ENCODE measurements at regions not wholly inside any gene's neighbourhood (a gene's known extent, or its start where the extent isn't known, plus 50 kb on each side); places are given as distances from the start of the nearest gene placed in this dataset.

- intact Hi-C loops (cut with DNase I): no loop called here
- DNase-seq (ENCODE audit: low spot score) (no peak), ATAC-seq (no peak)
Measured at GRCh38 chr5:31137676-31138075, 55.8 kb upstream of the CDH6 start.

- ATAC-seq (no peak), DNase-seq (ENCODE audit: low spot score) (no peak)
- intact Hi-C loops (cut with DNase I): no loop called here
Measured at GRCh38 chr5:31135542-31135941, 57.9 kb upstream of the CDH6 start.

GRCh38 chr5:31133488-31133887 is 60.0 kb upstream of the CDH6 start:
- DNase-seq (ENCODE audit: low spot score) (no peak), ATAC-seq (no peak)
- intact Hi-C loops (cut with DNase I): no loop called here

GRCh38 chr5:31131381-31131891 is 62.0 kb upstream of the CDH6 start:
- no peak for ATAC-seq
- DNase-seq (ENCODE audit: low spot score): no peak

GRCh38 chr5:31130676-31131075 is 62.8 kb upstream of the CDH6 start:
- intact Hi-C loops (cut with DNase I): no loop called here
- ATAC-seq: no peak

More at GRCh38 chr5:31131381-31131891, 62.0 kb upstream of the CDH6 start:
- intact Hi-C loops (cut with DNase I): no loop called here

GRCh38 chr5:31124651-31125305 is 68.7 kb upstream of the CDH6 start:
- intact Hi-C loops (cut with DNase I): no loop called here
- DNase-seq (ENCODE audit: low spot score) (no peak), ATAC-seq (no peak)

More at GRCh38 chr5:31130676-31131075, 62.8 kb upstream of the CDH6 start:
- DNase-seq (ENCODE audit: low spot score): no peak

- ATAC-seq: no peak
- no peak for DNase-seq (ENCODE audit: low spot score)
- intact Hi-C loops (cut with DNase I): no loop called here
Measured at GRCh38 chr5:31124026-31124425, 69.5 kb upstream of the CDH6 start.

- intact Hi-C loops (cut with DNase I): no loop called here
- no peak for ATAC-seq
- DNase-seq (ENCODE audit: low spot score): no peak
Measured at GRCh38 chr5:31122998-31123951, 70.2 kb upstream of the CDH6 start.

GRCh38 chr5:31121224-31121623 is 72.3 kb upstream of the CDH6 start:
- ATAC-seq (no peak), DNase-seq (ENCODE audit: low spot score) (no peak)
- intact Hi-C loops (cut with DNase I): no loop called here

- DNase-seq (ENCODE audit: low spot score) (no peak), ATAC-seq (no peak)
- intact Hi-C loops (cut with DNase I): no loop called here
Measured at GRCh38 chr5:31120642-31120948, 72.9 kb upstream of the CDH6 start.

GRCh38 chr5:31119938-31120641 is 73.4 kb upstream of the CDH6 start:
- DNase-seq (ENCODE audit: low spot score) (no peak), ATAC-seq (no peak)
- intact Hi-C loops (cut with DNase I): no loop called here

- no peak for ATAC-seq
- DNase-seq (ENCODE audit: low spot score): no peak
- intact Hi-C loops (cut with DNase I): no loop called here
Measured at GRCh38 chr5:31116466-31117031, 76.9 kb upstream of the CDH6 start.

- ATAC-seq (no peak), DNase-seq (ENCODE audit: low spot score) (no peak)
- intact Hi-C loops (cut with DNase I): no loop called here
Measured at GRCh38 chr5:31114817-31115216, 78.7 kb upstream of the CDH6 start.

- DNase-seq (ENCODE audit: low spot score): no peak
- intact Hi-C loops (cut with DNase I): no loop called here
Measured at GRCh38 chr5:31113666-31114350, 79.7 kb upstream of the CDH6 start.

GRCh38 chr5:31113101-31113500 is 80.4 kb upstream of the CDH6 start:
- ATAC-seq (no peak), DNase-seq (ENCODE audit: low spot score) (no peak)
- intact Hi-C loops (cut with DNase I): no loop called here

More at GRCh38 chr5:31113666-31114350, 79.7 kb upstream of the CDH6 start:
- no peak for ATAC-seq

GRCh38 chr5:31107091-31107518 is 86.4 kb upstream of the CDH6 start:
- no peak for ATAC-seq
- no peak for DNase-seq (ENCODE audit: low spot score)
- intact Hi-C loops (cut with DNase I): no loop called here

- intact Hi-C loops (cut with DNase I): no loop called here
- DNase-seq (ENCODE audit: low spot score) (no peak), ATAC-seq (no peak)
Measured at GRCh38 chr5:31106691-31107090, 86.8 kb upstream of the CDH6 start.

GRCh38 chr5:31106278-31106677 is 87.2 kb upstream of the CDH6 start:
- ATAC-seq: no peak
- DNase-seq (ENCODE audit: low spot score): no peak
- intact Hi-C loops (cut with DNase I): no loop called here

GRCh38 chr5:31104775-31105174 is 88.7 kb upstream of the CDH6 start:
- DNase-seq (ENCODE audit: low spot score) (no peak), ATAC-seq (no peak)
- intact Hi-C loops (cut with DNase I): no loop called here
